ENCODE measurements at regions not wholly inside any gene's neighbourhood (a gene's known extent, or its start where the extent isn't known, plus 50 kb on each side); places are given as distances from the start of the nearest gene placed in this dataset.
"Not testable (repeated sequence)": the region's sequence is repeated elsewhere in the genome, so short reads cannot be mapped to it uniquely, and the experiment has no call there.

- DNase-seq: no peak
Observed at GRCh38 chr13:70616847-70617246, 508.6 kb upstream of the KLHL1 start.

GRCh38 chr13:70613295-70613694 is 505.0 kb upstream of the KLHL1 start:
- no peak for DNase-seq

- no peak for DNase-seq
Observed at GRCh38 chr13:70612881-70613280, 504.6 kb upstream of the KLHL1 start.

GRCh38 chr13:70604448-70604847 is 496.2 kb upstream of the KLHL1 start:
- no peak for DNase-seq

- DNase-seq: no peak
Observed at GRCh38 chr13:70593716-70594115, 485.5 kb upstream of the KLHL1 start.

GRCh38 chr13:70585109-70585508 is 476.9 kb upstream of the KLHL1 start:
- no peak for DNase-seq

- DNase-seq: no peak
Observed at GRCh38 chr13:70580825-70581224, 472.6 kb upstream of the KLHL1 start.

- DNase-seq: no peak
Observed at GRCh38 chr13:70579941-70580340, 471.7 kb upstream of the KLHL1 start.

GRCh38 chr13:70571221-70571620 is 463.0 kb upstream of the KLHL1 start:
- DNase-seq: no peak

- peak; percentile 32 for DNase-seq
Observed at GRCh38 chr13:70568571-70568970, 460.3 kb upstream of the KLHL1 start.

GRCh38 chr13:70544706-70545105 is 436.5 kb upstream of the KLHL1 start:
- no peak for DNase-seq

GRCh38 chr13:70541451-70541850 is 433.2 kb upstream of the KLHL1 start:
- no peak for DNase-seq

GRCh38 chr13:70534466-70534865 is 426.2 kb upstream of the KLHL1 start:
- DNase-seq: no peak

- DNase-seq: no peak
Observed at GRCh38 chr13:70529652-70530051, 421.4 kb upstream of the KLHL1 start.

- DNase-seq: no peak
Observed at GRCh38 chr13:70527599-70527998, 419.3 kb upstream of the KLHL1 start.

GRCh38 chr13:70523622-70524021 is 415.4 kb upstream of the KLHL1 start:
- DNase-seq: no peak

- no peak for DNase-seq
Observed at GRCh38 chr13:70520275-70521036, 412.2 kb upstream of the KLHL1 start.

- DNase-seq: no peak
Observed at GRCh38 chr13:70518081-70518480, 409.8 kb upstream of the KLHL1 start.

- DNase-seq: no peak
Observed at GRCh38 chr13:70516226-70516625, 408.0 kb upstream of the KLHL1 start.

- DNase-seq: not testable (repeated sequence)
Observed at GRCh38 chr13:70511861-70512417, 403.7 kb upstream of the KLHL1 start.

- no peak for DNase-seq
Observed at GRCh38 chr13:70505809-70506208, 397.6 kb upstream of the KLHL1 start.

GRCh38 chr13:70502944-70503343 is 394.7 kb upstream of the KLHL1 start:
- no peak for DNase-seq

- DNase-seq: no peak
Observed at GRCh38 chr13:70490320-70490935, 382.2 kb upstream of the KLHL1 start.

- no peak for DNase-seq
Observed at GRCh38 chr13:70484931-70485330, 376.7 kb upstream of the KLHL1 start.
